ACC112 (cell line): ENCODE measurements at regions not wholly inside any gene's neighbourhood (a gene's known extent, or its start where the extent isn't known, plus 50 kb on each side); places are given as distances from the start of the nearest gene placed in this dataset.

Source experiments
- H2AFZ ChIP-seq: fragments of 200-600 bp; sonication (generic); one replicate; pipeline ENCODE4 v1.6.0; 2017; ENCODE audit warnings: antibody characterized with exemption, low read length; ENCODE audit not compliant: unreplicated experiment
- H3K27ac ChIP-seq: fragments of 200-600 bp; sonication (generic); 2 replicates; pipeline ENCODE4 v1.5.1; 2014; ENCODE audit warnings: low read depth, mild to moderate bottlenecking, antibody characterized with exemption, low read length, moderate library complexity
- H3K27me3 ChIP-seq: fragments of 200-600 bp; sonication (generic); 2 replicates; pipeline ENCODE4 v1.6.1; 2014; ENCODE audit warnings: mild to moderate bottlenecking, antibody characterized with exemption, low read length, moderate library complexity, mixed read lengths; ENCODE audit not compliant: insufficient read depth
- H3K36me3 ChIP-seq: fragments of 200-600 bp; sonication (generic); 2 replicates; pipeline ENCODE4 v1.6.1; 2016; ENCODE audit warnings: mild to moderate bottlenecking, antibody characterized with exemption, low read length, moderate library complexity, mixed read lengths; ENCODE audit not compliant: insufficient read depth
- H3K4me1 ChIP-seq: fragments of 200-600 bp; sonication (generic); one replicate; pipeline ENCODE4 v1.6.1; 2016; ENCODE audit warnings: low read length, mixed read lengths; ENCODE audit not compliant: insufficient read depth, unreplicated experiment, control insufficient read depth
- H3K4me3 ChIP-seq: fragments of 200-600 bp; sonication (generic); 2 replicates; pipeline ENCODE4 v1.5.1; 2014; ENCODE audit warnings: mild to moderate bottlenecking, low read depth, low read length
- H3K79me2 ChIP-seq: fragments of 200-600 bp; sonication (generic); one replicate; pipeline ENCODE4 v1.6.0; 2016; ENCODE audit warnings: low read length; ENCODE audit not compliant: control insufficient read depth, unreplicated experiment, insufficient read depth

GRCh38 chr5:158626718-158627117 lies 473.0 kb downstream of the EBF1 start:
- H2AFZ ChIP-seq, result no peak overlapping the region
- H3K4me1 ChIP-seq, result no peaks in the 10 kb centered on the region
- no peak overlapping the region for H3K4me3 ChIP-seq

GRCh38 chr5:158623971-158624370 lies 475.7 kb downstream of the EBF1 start:
- H3K4me1 ChIP-seq, result peaks cover 6% of the 10 kb centered on the region
- no peaks in the 10 kb centered on the region for H3K36me3 ChIP-seq
- H3K27me3 ChIP-seq, result no peaks in the 10 kb centered on the region
- no peak overlapping the region for H3K4me3 ChIP-seq
- no peak overlapping the region for H3K27ac ChIP-seq
- H2AFZ ChIP-seq, result no peak overlapping the region
- no peaks in the 10 kb centered on the region for H3K79me2 ChIP-seq

More at GRCh38 chr5:158626718-158627117, 473.0 kb downstream of the EBF1 start:
- H3K27me3 ChIP-seq, result peaks cover 11% of the 10 kb centered on the region; the same call in 1 of the 2 replicates
- H3K36me3 ChIP-seq, result no peaks in the 10 kb centered on the region
- no peaks in the 10 kb centered on the region for H3K79me2 ChIP-seq
- no peak overlapping the region for H3K27ac ChIP-seq

GRCh38 chr5:158621391-158621790 lies 478.3 kb downstream of the EBF1 start:
- H3K79me2 ChIP-seq, result no peaks in the 10 kb centered on the region
- H3K4me1 ChIP-seq, result peaks cover 9% of the 10 kb centered on the region
- H3K27ac ChIP-seq, result no peak overlapping the region
- no peaks in the 10 kb centered on the region for H3K27me3 ChIP-seq
- no peak overlapping the region for H2AFZ ChIP-seq
- H3K4me3 ChIP-seq, result no peak overlapping the region
- H3K36me3 ChIP-seq, result no peaks in the 10 kb centered on the region

- no peak overlapping the region for H3K27ac ChIP-seq
Observed at GRCh38 chr5:158619083-158619788, 480.5 kb downstream of the EBF1 start.

GRCh38 chr5:158618256-158618655 lies 481.5 kb downstream of the EBF1 start:
- peaks cover 9% of the 10 kb centered on the region for H3K4me1 ChIP-seq
- no peak overlapping the region for H3K27ac ChIP-seq
- H3K27me3 ChIP-seq, result no peaks in the 10 kb centered on the region
- no peak overlapping the region for H3K4me3 ChIP-seq
- H2AFZ ChIP-seq, result no peak overlapping the region
- H3K79me2 ChIP-seq, result no peaks in the 10 kb centered on the region
- no peaks in the 10 kb centered on the region for H3K36me3 ChIP-seq

More at GRCh38 chr5:158619083-158619788, 480.5 kb downstream of the EBF1 start:
- Histone ChIP-seq H3K4me3 (no peak overlapping the region), H3K36me3 (no peaks in the 10 kb centered on the region), H3K27me3 (no peaks in the 10 kb centered on the region), H2AFZ (no peak overlapping the region), H3K4me1 (peaks cover 9% of the 10 kb centered on the region), H3K79me2 (no peaks in the 10 kb centered on the region)

GRCh38 chr5:158616707-158617106 lies 483.0 kb downstream of the EBF1 start:
- Histone ChIP-seq H3K4me1 (peaks cover 9% of the 10 kb centered on the region), H2AFZ (no peak overlapping the region), H3K79me2 (no peaks in the 10 kb centered on the region), H3K27ac (no peak overlapping the region), H3K27me3 (no peaks in the 10 kb centered on the region), H3K36me3 (no peaks in the 10 kb centered on the region), H3K4me3 (no peak overlapping the region)

- Histone ChIP-seq H2AFZ (no peak overlapping the region), H3K36me3 (no peaks in the 10 kb centered on the region), H3K27me3 (no peaks in the 10 kb centered on the region), H3K79me2 (no peaks in the 10 kb centered on the region), H3K27ac (no peak overlapping the region), H3K4me1 (peaks cover 9% of the 10 kb centered on the region), H3K4me3 (no peak overlapping the region)
Observed at GRCh38 chr5:158614951-158615350, 484.8 kb downstream of the EBF1 start.

GRCh38 chr5:158611581-158611980 lies 488.1 kb downstream of the EBF1 start:
- no peaks in the 10 kb centered on the region for H3K4me1 ChIP-seq
- H3K36me3 ChIP-seq, result no peaks in the 10 kb centered on the region
- peaks cover 8% of the 10 kb centered on the region; the same call in 1 of the 2 replicates for H3K27me3 ChIP-seq
- no peak overlapping the region for H3K4me3 ChIP-seq
- no peak overlapping the region for H3K27ac ChIP-seq
- H2AFZ ChIP-seq, result no peak overlapping the region
- H3K79me2 ChIP-seq, result no peaks in the 10 kb centered on the region

- Histone ChIP-seq H3K4me3 (no peak overlapping the region), H3K36me3 (no peaks in the 10 kb centered on the region), H3K27ac (no peak overlapping the region), H3K79me2 (no peaks in the 10 kb centered on the region), H3K4me1 (no peaks in the 10 kb centered on the region), H2AFZ (no peak overlapping the region), H3K27me3 (peaks cover 8% of the 10 kb centered on the region; the same call in 1 of the 2 replicates)
Observed at GRCh38 chr5:158610051-158610415, 489.7 kb downstream of the EBF1 start.

GRCh38 chr5:158609333-158610050 lies 490.2 kb downstream of the EBF1 start:
- H3K36me3 ChIP-seq, result no peaks in the 10 kb centered on the region
- H3K27ac ChIP-seq, result no peak overlapping the region
- peaks cover 8% of the 10 kb centered on the region; the same call in 1 of the 2 replicates for H3K27me3 ChIP-seq
- no peak overlapping the region for H2AFZ ChIP-seq
- no peaks in the 10 kb centered on the region for H3K79me2 ChIP-seq
- H3K4me1 ChIP-seq, result no peaks in the 10 kb centered on the region
- H3K4me3 ChIP-seq, result no peak overlapping the region

GRCh38 chr5:158607088-158607487 lies 492.6 kb downstream of the EBF1 start:
- Histone ChIP-seq H3K4me3 (no peak overlapping the region), H3K27ac (no peak overlapping the region), H3K4me1 (no peaks in the 10 kb centered on the region), H3K36me3 (no peaks in the 10 kb centered on the region), H3K79me2 (no peaks in the 10 kb centered on the region), H3K27me3 (peaks cover 8% of the 10 kb centered on the region; the same call in 1 of the 2 replicates), H2AFZ (no peak overlapping the region)
